ENCODE measurements at regions not wholly inside any gene's neighbourhood (a gene's known extent, or its start where the extent isn't known, plus 50 kb on each side); places are given as distances from the start of the nearest gene placed in this dataset.

DNA sequence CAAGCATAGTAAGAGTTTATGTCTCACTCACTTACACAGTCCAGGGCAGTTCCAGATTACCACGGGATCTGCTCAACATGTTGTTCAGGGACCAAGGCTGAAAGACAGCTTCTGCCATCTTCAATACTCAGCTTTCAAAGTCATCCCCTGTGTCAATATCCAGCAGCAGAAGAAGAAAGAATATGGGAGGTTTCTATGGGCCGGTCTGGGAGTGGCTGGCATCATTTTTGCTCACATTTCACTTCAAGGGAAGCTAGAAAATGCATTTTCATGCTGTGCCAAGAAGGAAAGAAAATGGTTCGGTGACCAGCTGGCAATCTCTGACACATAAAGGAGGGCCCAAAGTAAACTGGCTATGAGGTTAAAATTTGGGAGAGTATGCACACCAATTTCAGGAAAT is 211.5 kb upstream of the KLF3 start:
- no peak for DNase-seq (ENCODE audit: low spot score in 2 of 2)
- Histone ChIP-seq H3K4me1 (peaks cover 0 to 4% of the 10 kb centered on the region in 2 donors), H3K9me3 (no peaks in the 10 kb centered on the region), H3K4me3 (no peak overlapping the region), H3K27me3 (no peaks in the 10 kb centered on the region), H3K36me3 (no peaks in the 10 kb centered on the region), H3K27ac (no peak overlapping the region)
- intact Hi-C loops (cut with DNase I) = no loop called here
- TF ChIP-seq, protein P1, sequence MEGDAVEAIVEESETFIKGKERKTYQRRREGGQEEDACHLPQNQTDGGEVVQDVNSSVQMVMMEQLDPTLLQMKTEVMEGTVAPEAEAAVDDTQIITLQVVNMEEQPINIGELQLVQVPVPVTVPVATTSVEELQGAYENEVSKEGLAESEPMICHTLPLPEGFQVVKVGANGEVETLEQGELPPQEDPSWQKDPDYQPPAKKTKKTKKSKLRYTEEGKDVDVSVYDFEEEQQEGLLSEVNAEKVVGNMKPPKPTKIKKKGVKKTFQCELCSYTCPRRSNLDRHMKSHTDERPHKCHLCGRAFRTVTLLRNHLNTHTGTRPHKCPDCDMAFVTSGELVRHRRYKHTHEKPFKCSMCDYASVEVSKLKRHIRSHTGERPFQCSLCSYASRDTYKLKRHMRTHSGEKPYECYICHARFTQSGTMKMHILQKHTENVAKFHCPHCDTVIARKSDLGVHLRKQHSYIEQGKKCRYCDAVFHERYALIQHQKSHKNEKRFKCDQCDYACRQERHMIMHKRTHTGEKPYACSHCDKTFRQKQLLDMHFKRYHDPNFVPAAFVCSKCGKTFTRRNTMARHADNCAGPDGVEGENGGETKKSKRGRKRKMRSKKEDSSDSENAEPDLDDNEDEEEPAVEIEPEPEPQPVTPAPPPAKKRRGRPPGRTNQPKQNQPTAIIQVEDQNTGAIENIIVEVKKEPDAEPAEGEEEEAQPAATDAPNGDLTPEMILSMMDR (IDR thresholded peaks at IDR 0.05) = no peak

DNA sequence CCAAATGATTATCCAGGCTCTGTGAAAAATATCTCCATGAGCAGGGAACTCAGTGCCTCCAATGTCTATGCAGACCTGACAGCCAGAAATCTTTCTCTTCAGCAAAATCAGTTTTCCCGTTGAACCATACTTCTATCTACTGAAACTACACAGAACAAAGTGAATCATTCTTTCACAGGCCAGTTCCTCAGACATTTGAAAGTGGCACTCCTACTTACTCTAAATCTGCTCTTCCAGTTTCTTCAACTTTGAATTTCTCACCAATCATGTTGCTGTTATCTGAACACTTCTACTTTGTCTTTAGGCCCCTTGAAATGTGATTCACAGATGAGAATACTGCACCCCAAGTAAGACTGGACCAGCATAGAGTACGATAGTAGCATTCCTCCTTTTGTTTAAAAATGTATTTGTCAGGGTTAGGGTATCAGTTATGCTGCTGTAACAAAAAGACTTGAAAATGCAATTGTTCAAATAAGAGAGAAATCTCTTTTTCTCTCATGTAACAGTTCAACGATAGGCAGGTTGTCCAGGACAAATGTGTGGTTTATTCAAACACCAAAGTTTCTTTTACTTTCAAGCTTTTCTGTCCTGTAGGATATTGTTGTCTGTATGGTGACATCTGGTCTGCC is 210.6 kb upstream of the KLF3 start:
- H3K4me3 ChIP-seq = no peak overlapping the region
- no peak overlapping the region for H3K27ac ChIP-seq
- H3K27me3 ChIP-seq = no peaks in the 10 kb centered on the region
- H3K4me1 ChIP-seq = peaks cover 0 to 4% of the 10 kb centered on the region in 2 donors
- intact Hi-C loops (cut with DNase I) = no loop called here
- no peak for DNase-seq (ENCODE audit: low spot score in 2 of 2)
- no peaks in the 10 kb centered on the region for H3K36me3 ChIP-seq
- TF ChIP-seq, protein P1 (IDR thresholded peaks at IDR 0.05) = no peak
- H3K9me3 ChIP-seq = no peaks in the 10 kb centered on the region

DNA sequence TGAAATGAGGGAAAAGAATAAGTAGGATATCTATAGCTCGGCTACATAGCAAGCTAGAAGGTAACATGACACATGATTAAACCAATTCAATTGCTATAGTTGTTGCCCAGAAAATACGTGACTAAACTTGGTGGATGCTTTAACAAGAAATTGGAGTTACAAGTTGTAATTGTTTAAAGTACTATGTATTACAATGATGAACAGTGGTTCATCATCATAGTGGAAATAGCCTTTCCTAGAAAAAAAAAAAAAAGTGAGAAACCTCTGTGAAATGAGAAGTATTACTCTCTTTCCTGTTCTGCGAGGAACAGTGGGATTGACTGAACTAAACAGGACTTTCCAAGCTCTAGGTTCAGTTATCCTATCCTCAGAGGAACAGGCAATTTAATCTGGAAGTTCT is 209.7 kb upstream of the KLF3 start:
- H3K4me3 ChIP-seq = no peak overlapping the region
- TF ChIP-seq, protein P1 (IDR thresholded peaks at IDR 0.05) = no peak
- no peaks in the 10 kb centered on the region for H3K27me3 ChIP-seq
- H3K27ac ChIP-seq = no peak overlapping the region
- peaks cover 0 to 4% of the 10 kb centered on the region in 2 donors for H3K4me1 ChIP-seq
- no peak for DNase-seq (ENCODE audit: low spot score in 2 of 2)
- H3K9me3 ChIP-seq = no peaks in the 10 kb centered on the region
- intact Hi-C loops (cut with DNase I) = no loop called here
- H3K36me3 ChIP-seq = no peaks in the 10 kb centered on the region

DNA sequence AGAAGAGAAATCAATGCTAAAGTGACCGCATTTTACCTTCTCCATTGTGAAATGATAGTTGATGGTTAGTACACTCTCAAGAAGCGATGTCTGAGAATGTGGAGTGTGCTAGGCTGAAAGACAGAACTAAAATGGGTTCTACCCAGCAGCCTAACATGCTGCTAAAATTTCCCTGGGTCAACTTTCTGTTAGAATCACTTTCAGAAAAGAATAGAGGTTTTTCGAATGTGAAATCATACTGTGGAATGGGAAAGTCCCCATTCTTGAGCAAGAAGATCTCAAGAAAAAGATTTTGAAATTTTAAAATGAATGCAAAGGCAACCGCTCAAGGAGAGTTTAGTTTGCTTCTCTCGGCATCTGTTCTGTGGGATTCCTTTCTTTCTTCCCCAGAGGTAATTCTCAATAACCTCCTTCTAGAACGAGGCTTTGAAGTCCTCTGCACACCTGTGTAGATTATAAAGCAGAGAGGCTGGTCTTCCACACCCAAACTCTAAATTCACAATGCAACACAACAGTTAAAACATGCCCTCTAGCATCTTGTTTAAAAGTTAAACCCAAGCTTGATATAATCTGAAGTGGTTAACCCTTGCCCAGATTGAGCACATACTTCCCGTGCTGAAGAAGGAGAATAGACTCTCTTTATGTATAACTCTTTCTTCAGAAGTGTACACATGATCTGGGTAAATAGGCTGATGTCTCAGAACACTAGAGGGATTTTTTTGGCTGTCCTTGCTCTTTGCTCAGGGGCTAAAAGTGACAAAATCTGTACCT is 208.7 kb upstream of the KLF3 start:
- H3K27me3 ChIP-seq = no peaks in the 10 kb centered on the region
- TF ChIP-seq, protein P1 (IDR thresholded peaks at IDR 0.05) = no peak
- H3K4me3 ChIP-seq = no peak overlapping the region
- no peaks in the 10 kb centered on the region for H3K36me3 ChIP-seq
- H3K4me1 ChIP-seq = peaks cover 0 to 4% of the 10 kb centered on the region in 2 donors
- no peak for DNase-seq (ENCODE audit: low spot score in 2 of 2)
- intact Hi-C loops (cut with DNase I) = no loop called here
- no peak overlapping the region for H3K27ac ChIP-seq
- H3K9me3 ChIP-seq = no peaks in the 10 kb centered on the region

DNA sequence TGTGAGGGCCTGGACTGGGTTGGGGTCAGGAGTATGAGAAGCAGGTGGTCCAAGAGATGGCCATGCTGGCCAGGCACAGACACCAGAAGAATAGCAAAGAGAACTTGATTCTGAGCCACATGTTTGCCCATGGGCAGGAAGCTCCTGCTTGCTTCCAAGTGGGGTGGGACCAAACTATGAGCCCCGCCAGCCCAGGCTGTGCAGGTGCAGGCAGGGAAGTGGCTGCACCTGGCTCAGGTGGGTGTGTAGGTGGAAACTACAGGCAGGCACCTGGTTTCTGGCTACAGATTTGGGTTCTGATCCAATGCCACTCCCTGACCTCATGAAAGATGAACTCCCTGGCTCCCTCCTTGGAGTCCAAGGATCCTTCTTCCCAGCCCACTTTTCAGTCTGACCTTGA is 207.9 kb upstream of the KLF3 start:
- Histone ChIP-seq H3K9me3 (no peaks in the 10 kb centered on the region), H3K36me3 (no peaks in the 10 kb centered on the region), H3K27ac (no peak overlapping the region), H3K4me3 (no peak overlapping the region), H3K4me1 (peaks cover 0 to 4% of the 10 kb centered on the region in 2 donors), H3K27me3 (no peaks in the 10 kb centered on the region)
- intact Hi-C loops (cut with DNase I) = no loop called here
- TF ChIP-seq, protein P1 (IDR thresholded peaks at IDR 0.05) = no peak
- no peak for DNase-seq (ENCODE audit: low spot score in 2 of 2)

Data from ascending aorta (tissue), 2 donors.